NCI-H1436 treated with DMSO at 0.1 percent for 48 hours (cell line): ENCODE measurements at regions not wholly inside any gene's neighbourhood (a gene's known extent, or its start where the extent isn't known, plus 50 kb on each side); places are given as distances from the start of the nearest gene placed in this dataset.

Experiments
- DNase-seq: peaks from one replicate; lab custom pipeline; 2025; lab: John Stamatoyannopoulos, UW

DNA sequence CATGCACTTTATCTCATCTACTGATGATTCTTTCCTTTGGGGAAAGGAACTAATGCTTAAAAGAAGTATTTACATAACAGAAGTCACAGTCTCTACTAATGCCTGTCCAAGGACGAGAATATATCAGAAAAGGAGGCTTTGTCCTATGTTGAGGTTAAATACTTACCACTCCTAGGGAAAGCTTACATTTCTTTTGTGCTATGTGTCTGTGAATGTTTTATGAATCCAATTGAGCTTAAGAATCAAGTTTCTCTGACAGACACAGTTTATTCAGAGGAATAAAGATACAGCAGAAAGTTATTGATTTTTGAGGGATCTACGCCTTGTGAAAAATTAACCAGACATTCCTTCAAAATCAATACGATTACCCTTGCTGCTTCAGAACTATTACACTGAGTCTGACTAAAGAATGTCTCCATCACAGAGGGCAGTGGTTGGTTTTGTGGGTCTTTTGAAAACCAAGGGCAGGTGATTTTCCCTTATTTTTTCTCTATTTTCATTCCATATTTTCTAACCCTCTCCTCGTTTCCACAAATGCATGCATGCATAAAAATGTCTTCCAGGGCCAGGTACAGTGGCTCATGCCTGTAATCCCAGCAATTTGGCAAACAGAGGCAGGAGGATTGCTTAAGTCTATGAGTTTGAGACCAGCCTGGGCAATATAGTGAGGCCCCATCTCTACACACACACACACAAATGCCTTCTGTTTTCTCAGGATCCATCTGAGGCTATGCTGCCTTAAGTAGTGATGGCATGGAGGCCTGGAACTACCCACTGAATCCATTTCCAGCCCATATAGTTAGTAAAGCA is 1095.1 kb downstream of the GALC start:
- no peak for DNase-seq

DNA sequence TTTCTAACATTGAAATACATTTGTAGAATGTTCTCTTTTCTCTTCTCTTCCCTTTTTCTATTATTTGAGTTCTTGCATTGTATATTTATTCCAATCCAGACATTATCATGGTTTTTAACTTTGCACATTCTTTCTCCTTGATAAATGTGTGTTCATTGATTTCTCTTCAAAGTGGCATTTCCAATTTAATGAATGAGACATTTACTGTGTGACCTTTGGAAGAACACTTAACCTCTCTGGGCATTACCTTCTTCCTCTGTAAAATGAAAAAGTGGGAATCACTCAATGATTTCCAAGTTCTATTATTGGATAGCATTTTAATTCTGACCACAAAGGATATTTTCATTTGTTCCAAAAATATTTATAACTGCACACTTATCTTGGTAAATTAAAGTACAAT is 1095.8 kb downstream of the GALC start:
- no peak for DNase-seq

DNA sequence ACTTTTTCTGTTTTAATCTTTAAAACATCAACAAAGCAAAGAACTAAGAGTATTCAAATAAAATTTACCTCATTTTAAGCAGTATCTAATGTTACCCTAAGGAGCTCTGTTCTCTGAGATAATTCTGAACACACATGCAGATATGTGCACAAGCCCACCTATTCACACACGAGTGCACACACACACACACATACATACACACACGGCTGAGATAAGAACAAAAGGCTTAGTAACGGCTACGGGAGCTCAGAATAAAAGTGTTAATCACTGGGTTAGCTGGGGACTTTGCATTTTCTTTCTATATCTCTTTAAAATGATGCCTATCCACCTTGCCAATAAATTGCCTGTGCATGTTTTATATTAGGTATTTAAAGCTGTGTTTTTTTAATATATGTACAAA is 1096.3 kb downstream of the GALC start:
- no peak for DNase-seq

DNA sequence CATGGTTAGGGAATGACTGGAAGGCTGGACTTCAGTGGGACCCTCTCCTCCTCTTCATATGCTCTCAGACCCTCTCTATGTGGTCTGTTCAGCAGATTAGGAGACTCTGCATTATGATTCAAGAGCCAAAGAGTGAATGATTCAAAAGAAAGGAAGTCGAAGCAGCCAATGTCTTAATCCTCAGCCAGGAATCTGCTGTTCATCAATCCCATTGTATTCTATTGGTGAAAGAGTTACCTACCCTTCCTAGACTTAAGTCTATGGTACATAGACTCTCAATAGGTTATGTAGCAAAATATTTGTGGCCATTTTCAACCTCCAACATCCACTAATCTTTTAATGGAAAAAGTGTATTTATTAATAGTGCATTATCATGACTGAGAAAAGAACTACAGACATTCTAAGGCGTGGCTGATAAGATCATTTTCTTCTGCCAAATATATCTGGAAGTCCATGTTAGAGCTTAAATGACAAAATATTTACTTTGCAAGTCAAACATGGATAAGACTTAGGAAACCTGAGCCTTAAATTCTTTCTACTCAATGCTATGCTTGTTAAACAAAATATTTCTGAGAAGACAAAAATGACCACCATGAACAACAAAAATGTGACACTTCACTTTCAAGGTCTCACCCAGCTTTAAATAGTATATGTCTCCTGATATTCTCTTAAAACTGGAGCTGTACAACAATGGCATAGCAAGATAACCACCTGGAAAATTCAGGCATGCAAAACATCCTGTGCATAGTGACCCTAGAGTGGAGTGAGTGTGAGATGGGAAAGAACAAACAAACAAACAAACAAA is 1100.6 kb downstream of the GALC start:
- DNase-seq: no peak

DNA sequence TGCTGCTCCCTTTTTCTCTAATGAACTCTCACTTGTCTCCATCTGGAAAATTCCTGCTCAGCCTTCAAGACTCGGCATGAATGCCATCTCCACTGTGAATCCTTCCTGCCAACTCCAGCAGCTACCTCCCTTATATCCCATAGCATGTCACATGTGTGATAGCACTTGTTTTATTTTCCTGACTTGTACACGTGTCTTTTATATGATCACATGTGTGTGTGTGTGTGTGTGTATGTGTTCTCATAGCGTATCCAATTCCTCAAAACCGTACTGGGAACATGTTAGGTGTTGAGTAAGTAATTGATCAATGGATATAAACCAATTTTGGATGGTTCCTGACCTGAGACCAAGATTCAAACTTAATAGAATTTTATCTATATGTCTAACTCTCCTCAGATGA is 1107.7 kb downstream of the GALC start:
- DNase-seq: no peak

DNA sequence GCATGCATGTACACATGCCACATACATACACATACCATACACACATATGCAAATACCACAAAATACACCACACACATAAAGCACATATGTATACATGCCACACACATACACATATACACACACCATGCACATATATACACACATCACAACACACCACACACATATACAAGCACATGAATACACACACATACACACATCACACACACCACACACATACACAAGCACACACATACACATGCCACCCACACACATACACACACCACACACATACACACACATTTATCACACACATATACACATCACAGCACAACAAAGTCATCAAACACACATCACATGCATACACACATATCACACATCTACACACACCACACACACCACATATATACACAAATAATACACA is 1108.5 kb downstream of the GALC start:
- no peak for DNase-seq

DNA sequence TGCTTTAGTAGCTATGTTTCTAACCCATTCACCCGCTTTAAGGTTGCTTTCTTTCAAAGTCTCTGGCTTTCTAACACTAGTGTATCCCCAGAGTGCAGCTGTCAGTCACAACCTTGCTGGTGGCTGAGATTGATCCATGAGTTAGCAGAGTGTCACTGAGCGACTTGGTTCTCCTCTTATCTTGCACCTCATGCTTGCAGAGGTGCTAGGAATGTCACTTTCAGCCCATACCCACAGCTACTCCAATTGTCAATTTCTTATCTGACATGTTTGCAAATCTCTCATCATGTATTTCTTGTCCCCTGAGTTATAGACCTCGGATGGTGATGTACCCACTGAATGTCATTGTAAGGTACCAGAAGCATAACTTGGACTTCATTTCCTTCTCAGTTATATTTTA is 1110.2 kb downstream of the GALC start:
- no peak for DNase-seq

DNA sequence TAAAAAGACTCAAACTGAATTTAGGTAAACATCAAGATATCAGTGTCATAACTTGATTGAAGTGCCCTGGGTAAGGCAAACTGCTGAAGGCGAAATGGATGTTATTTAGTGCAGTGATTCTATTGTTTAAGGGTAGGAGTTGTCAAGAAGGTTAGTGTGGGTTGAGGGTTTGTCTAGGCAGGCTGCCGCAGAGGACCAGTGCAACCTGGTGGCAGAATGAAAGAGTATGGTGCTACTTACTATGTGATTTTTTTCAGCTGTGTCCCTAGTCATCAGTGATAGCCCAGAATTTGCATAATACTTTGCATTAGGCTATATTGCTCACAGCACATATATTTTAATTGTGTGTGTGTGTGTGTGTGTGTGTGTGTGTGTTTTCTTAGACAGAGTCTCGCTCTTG is 1127.0 kb downstream of the GALC start:
- no peak for DNase-seq

DNA sequence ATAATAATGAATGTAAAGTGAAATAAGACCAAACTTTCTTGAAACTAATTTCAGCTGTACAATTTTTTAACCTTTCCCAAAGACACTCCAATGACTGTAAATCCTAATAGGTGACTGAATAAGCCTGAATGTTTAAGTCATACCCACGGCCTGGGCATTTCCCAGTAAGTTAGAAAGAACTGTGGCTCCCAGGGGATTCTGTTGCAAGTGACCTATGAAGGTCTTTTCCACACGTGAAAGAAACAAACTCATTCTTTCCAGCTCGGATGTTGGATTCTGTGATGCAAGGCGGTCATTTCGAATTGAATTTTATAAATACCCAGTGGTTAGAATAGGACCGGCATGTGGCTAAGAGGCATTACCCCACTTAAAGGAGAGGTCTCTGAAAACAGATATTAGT is 1134.4 kb downstream of the GALC start:
- no peak for DNase-seq

DNA sequence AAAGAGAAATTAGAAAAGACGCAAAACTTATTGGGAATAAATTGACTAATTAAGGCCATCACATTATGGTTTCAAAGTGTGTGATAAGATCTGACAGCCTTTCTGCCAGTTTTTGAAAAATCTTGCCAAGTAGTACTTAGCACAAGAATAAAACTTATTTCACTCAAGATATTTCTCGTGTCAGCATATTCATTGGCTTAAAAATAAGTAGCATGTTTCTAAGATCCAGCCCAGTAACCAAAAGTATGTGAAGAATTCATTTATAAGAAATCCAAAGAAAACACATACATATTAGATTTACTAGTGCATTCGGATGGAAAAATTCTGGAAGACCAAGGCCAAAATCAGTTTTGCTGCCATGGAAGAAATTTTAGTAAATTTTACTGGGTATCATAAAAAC is 1135.0 kb downstream of the GALC start:
- no peak for DNase-seq

DNA sequence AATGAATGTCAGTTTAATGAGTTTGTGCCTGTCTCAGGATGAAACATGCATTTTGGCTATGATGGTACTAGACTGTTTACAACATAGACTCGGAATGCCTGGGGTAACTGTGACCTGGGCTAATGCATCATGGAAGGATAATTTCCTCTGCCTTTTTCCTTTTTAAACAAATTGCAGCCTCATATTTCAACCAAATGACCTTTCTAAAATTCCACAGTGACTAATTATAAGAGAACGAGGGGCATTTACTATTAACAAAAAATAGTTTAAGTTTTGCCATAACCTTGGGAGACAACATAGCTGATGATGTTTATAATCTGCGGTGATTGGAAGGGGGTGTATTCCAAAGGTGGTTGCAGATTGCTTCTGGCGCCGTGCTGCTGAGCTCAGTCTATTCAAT is 1140.5 kb downstream of the GALC start:
- DNase-seq: no peak

DNA sequence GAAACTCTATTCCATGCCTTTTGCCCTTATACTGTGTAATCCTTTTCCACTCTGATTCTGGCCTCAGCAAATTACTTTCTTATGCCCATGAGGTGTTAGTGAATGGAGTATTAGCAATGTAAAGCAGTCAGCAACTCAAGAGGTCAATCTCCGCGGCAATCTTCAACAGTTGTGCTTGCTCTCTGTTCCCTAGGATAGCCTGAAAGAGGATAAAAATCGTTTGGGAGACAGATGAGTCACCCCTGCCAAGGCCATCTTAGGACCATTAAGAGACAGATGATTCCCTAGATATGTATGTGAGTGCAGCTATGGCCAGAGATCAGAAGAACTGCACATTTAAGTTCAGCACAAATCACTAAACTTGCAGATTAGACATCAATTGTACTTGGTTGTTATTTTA is 1145.8 kb downstream of the GALC start:
- DNase-seq: no peak

DNA sequence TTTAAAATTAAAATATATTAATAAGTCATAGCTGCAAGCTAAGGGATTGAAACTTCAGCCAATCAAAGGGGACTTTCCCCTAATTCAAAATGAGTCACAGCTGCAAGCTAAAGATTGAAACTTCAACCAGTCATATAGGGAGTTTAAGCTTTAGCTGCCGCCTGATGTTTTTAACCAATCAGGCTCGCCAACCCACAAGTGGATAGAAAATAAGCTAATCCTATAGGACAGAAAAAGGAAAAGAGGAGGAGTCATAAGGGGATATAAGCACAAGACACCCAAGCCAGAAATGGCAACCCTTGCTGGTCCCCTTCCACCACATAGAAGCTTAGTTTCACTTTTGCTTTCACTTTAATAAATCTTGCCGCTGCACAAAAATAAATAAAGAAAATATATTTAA is 1154.6 kb downstream of the GALC start:
- no peak for DNase-seq

DNA sequence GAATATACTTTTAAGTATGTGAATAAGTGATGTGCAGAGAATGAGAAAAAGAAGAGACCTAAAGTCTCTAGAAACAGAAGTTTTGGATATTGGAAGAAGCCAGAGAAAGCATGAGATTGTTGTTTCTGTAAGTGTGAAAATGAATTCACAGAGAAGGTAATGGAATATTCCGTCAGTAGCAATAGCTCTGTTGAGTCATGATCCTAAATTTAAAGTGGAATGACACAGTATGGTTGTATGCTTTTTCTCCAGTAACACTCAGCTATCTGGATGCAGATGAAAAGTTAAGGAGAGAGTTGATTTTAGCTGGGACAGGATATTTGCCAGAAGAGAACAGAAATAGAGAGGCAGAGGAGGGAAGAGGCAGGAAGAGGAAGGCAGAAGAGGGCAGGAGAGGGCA is 1166.3 kb downstream of the GALC start:
- DNase-seq: no peak

DNA sequence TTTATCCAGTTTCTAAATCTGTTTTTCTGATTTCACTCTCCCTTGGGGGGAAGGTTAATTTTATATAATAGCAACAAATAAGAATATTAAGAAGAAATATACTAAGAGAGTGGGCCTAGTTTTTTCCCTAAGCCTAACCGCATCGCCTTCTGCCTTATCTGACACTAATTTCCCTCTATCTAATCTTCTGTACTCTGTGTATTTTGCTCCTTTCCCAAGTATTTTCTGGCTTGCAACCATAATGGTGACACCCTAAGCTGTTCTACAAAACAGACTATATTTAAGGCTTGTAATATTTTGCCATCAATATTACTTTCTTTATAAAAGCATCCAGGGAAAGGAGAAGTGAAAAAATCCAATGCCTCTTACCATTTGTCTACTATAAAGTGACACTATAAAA is 1168.8 kb downstream of the GALC start:
- DNase-seq: no peak

DNA sequence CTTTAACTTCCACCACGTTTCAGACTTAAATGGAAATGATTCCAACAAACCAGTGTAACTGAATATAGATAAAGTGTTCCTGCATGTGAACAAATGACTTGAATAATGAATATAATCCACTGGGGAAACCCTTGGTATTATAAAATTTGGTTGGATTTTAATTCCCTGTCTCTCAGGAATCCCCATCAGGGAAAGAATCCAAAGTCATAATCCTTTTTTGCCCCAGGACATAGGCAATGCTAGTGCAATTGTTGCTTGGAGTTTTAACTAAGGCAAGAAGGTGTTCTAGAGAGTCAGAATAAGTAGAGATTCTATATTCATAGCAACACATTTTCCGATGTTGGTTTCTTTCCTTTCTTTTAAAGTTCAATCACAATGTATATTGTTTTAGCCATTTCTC is 1169.4 kb downstream of the GALC start:
- no peak for DNase-seq

DNA sequence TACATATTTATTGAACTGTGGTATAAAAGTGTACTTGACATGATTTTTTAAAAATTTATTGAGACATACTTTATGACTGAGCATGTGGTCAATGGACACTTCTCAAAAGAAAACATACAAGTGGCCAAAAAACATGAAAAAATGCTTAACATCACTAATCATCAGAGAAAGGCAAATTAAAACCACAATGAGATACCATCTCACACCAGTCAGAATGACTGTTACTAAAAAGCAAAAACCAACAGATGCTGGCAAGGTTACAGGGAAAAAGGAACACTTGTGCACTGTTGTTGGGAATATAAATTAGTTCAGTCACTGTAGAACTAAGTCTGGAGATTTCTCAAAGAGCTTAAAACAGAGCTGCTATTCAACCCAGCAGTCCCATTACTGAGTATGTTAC is 1177.6 kb downstream of the GALC start:
- DNase-seq: no peak

DNA sequence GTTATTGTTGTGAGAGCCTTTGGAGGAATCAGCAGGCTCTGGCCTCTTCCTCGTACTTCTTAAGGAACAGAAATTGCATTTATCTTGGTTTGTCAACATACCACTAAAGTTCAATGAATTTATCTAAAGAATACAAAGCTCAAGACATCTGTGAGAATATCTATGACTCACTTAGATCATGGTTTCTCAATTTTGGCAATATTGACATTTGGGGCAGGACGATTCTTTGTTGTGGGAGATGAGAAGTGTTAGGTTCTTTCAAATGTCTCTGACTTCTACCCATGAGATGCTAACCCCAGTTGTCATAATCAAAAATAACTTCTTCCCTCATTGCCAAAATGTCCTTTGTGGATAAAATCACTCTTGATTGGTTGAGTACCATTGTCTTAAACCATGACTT is 1190.3 kb downstream of the GALC start:
- no peak for DNase-seq

DNA sequence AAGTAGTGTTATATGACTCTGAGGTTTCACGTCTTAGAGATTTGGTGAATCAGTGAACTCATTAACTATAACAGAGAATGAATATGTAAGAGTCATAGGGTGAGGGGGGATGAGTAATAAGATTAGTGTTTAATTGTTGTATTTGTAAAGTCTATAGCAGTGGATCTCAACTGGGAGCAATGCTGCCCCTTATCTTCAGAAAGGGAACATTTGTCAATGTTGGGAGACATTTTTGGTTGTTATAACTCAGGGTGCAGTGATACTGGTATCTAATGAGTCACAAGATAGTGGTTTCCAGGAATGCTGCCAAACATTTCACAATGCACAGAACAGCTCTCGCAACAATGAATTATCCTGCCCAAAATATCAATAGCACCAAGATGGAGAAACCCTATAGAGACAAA is 1193.7 kb downstream of the GALC start:
- no peak for DNase-seq

DNA sequence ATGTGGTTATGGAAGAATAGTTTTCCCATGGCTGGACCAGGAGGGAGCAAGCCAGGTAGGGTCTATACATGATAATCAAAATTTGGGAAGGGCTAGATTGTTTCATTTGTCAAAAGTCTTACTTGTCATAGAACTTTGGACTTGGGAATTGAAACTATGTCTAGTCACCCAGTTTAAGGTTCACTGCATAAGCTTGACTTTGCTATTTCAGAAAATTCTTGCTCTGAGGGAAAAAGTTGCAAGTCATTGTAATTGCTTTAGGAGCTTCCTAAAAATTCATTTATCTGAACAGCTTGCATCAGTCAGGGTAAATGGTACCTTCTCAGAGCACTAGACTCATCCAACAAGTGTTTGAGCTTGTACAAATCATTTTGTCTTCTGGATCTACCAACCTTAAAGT is 1194.7 kb downstream of the GALC start:
- DNase-seq: no peak

DNA sequence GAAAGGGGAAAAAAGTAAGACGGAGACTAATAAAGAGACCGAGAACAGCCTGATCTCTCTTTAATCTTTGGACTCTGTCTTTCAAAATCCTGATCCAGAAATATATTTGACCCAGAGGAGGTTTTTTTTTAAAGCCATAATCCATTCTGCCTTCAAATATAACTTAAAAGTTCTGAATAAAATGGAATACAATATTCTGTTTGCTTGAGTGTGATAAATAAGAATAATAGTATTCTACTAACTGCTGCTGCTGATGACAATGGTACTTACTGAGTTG is 1196.0 kb downstream of the GALC start:
- no peak for DNase-seq

DNA sequence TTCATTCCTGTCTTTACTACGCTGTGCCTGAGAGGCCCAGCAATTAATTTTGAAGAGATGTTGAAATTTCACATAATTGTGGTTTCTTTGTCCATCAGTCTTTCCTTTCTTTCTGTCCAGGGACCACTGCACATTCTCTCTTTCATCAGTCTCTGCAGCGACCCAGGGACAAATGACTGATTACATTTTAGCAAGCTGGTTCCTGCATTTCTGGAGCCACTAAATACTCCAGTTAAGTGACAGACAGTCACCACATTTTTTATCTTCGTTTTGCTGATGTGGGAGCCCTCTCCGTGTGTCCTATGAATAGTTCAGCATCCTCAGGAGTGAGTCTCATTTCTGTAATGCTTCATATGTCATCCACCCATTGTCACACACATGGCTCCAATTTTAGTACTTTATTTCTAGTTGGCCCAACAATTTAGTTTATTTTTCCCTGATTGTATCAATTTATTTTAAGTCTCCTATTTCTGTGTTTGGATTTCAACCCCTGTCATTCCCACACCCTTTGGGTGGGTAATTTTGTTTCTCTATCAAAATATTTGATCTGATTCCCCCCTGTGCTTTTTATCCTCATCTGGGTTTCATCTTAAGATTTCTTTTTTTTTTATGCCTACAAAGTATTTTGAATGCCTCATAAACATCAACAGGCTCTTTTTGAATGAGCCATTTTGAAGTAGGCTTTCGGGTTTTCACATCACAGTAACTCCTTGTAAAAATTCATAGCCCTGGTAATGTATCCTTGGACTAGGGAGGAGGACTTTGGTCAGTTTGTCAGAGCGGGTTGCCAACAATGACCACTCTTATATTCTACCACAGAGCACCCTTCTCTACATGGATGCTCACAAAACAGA is 1196.5 kb downstream of the GALC start:
- no peak for DNase-seq

DNA sequence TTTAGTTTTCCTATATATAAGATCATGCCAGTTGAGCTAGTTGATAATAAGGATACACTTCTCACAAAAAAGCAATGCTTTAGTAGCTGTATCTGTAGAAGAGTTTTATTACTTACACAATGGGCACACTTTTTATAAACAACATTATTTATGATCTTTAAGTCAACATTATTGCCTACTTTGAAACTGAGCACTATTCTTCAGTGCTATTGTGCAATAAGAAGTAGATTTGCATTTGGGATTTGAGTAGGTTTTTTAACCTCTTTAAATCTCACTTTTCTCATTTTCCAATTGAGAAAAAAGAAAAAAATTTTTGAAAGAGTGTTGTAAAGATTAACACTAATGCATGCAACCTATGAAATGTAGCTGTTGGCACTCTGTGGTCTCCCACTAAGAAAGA is 1198.3 kb downstream of the GALC start:
- DNase-seq: no peak
